K562 (cell line): ENCODE measurements at regions not wholly inside any gene's neighbourhood (a gene's known extent, or its start where the extent isn't known, plus 50 kb on each side); places are given as distances from the start of the nearest gene placed in this dataset.

Source experiments
- CHD2 ChIP-seq: IDR thresholded peaks from 2 replicates; pipeline ENCODE4 v1.6.1; 2011; ENCODE audit warnings: low read depth, low read length
- NELFE ChIP-seq: IDR thresholded peaks from 2 replicates; pipeline ENCODE4 v1.6.1; 2011; ENCODE audit warnings: mild to moderate bottlenecking; ENCODE audit not compliant: insufficient read depth, insufficient read length

- TF ChIP-seq NELFE (no peak), CHD2 (no peak)
Observed at GRCh38 chr3:148420242-148420641, 277.5 kb upstream of the AGTR1 start.
